HG03342 (cell line): ENCODE measurements at regions not wholly inside any gene's neighbourhood (a gene's known extent, or its start where the extent isn't known, plus 50 kb on each side); places are given as distances from the start of the nearest gene placed in this dataset.

Experiments
- ATAC-seq: cut with Tn5 transposase; IDR thresholded peaks from one replicate; pipeline ENCODE4 v1.9.1; 2021; ENCODE audit warnings: mild to moderate bottlenecking, moderate library complexity; ENCODE audit not compliant: unreplicated experiment

GRCh38 chr18:33517950-33518349 is 60.1 kb upstream of the ASXL3 start:
- no peak for ATAC-seq

GRCh38 chr18:33513027-33513426 is 65.0 kb upstream of the ASXL3 start:
- no peak for ATAC-seq

- ATAC-seq, result no peak
These were observed 66.5 kb upstream of the CCDC178 start for GRCh38 chr18:33507019-33507418.

- ATAC-seq, result no peak
These were observed 65.3 kb upstream of the CCDC178 start for GRCh38 chr18:33505798-33506197.

- ATAC-seq, result no peak
These were observed 64.8 kb upstream of the CCDC178 start for GRCh38 chr18:33505297-33505696.

GRCh38 chr18:33495278-33495677 is 54.8 kb upstream of the CCDC178 start:
- ATAC-seq, result peak; percentile 54
